Calu3 (cell line): ENCODE measurements at regions not wholly inside any gene's neighbourhood (a gene's known extent, or its start where the extent isn't known, plus 50 kb on each side); places are given as distances from the start of the nearest gene placed in this dataset.

Experiments
- BruUV-seq: library from RNA; stranded (reverse); fragments of 400-500 nt; replicated peaks from 2 replicates; lab custom pipeline; 2021; lab: Mats Ljungman, UMichigan
- CTCF ChIA-PET: fragments of 300-600 bp; sonication (Branson Sonifier 250); formaldehyde crosslinking; loops from one replicate; lab custom pipeline; 2022; ENCODE audit warnings: antibody characterized with exemption; lab: Charles Lee
- DNase-seq: peaks from one replicate; pipeline ENCODE4 v3.0.0; 2022
- H3K27ac Mint-ChIP-seq: one replicate; pipeline ENCODE4 v1.8.0; 2022; ENCODE audit warnings: mixed read lengths; ENCODE audit not compliant: unreplicated experiment
- H3K27me3 Mint-ChIP-seq: one replicate; pipeline ENCODE4 v1.8.0; 2022; ENCODE audit warnings: mixed read lengths; ENCODE audit not compliant: unreplicated experiment
- H3K36me3 Mint-ChIP-seq: one replicate; pipeline ENCODE4 v1.8.0; 2022; ENCODE audit warnings: mild to moderate bottlenecking, moderate library complexity, mixed read lengths; ENCODE audit not compliant: insufficient read depth, unreplicated experiment
- H3K4me1 Mint-ChIP-seq: one replicate; pipeline ENCODE4 v1.8.0; 2022; ENCODE audit warnings: mild to moderate bottlenecking, low read depth, mixed read lengths; ENCODE audit not compliant: unreplicated experiment
- H3K4me3 Mint-ChIP-seq: one replicate; pipeline ENCODE4 v1.8.0; 2022; ENCODE audit warnings: mild to moderate bottlenecking, low read depth, moderate library complexity, mixed read lengths; ENCODE audit not compliant: unreplicated experiment
- H3K9me3 Mint-ChIP-seq: one replicate; pipeline ENCODE4 v1.8.0; 2022; ENCODE audit warnings: low read depth, mixed read lengths; ENCODE audit not compliant: unreplicated experiment
- CTCF ChIP-seq: fragments of 200-600 bp; IDR thresholded peaks from one replicate; pipeline ENCODE4 v1.8.0; 2022; ENCODE audit warnings: antibody characterized with exemption; ENCODE audit not compliant: unreplicated experiment
- intact Hi-C: fragments of 100-400 bp; cut with micrococcal nuclease; formaldehyde crosslinking; loops from one replicate; pipeline ENCODE4 v1.10.0; 2022; ENCODE audit not compliant: unreplicated experiment

GRCh38 chr7:116401711-116402110, 97.8 kb upstream of the CAV2 start:
- no peak for TF ChIP-seq CTCF

GRCh38 chr7:116403265-116403664, 96.3 kb upstream of the CAV2 start:
- Mint-ChIP-seq H3K27me3 (no peaks in the 10 kb centered on the region), H3K4me1 (no peaks in the 10 kb centered on the region), H3K4me3 (no peak overlapping the region), H3K36me3 (no peaks in the 10 kb centered on the region), H3K27ac (no peak overlapping the region), H3K9me3 (no peaks in the 10 kb centered on the region)
- BruUV-seq, result no TSS peak
- CTCF ChIA-PET, result no interaction called here
- intact Hi-C loops, result no loop called here
- no peak for TF ChIP-seq CTCF
- no peak for DNase-seq

More at GRCh38 chr7:116401711-116402110, 97.8 kb upstream of the CAV2 start:
- DNase-seq, result no peak
- Mint-ChIP-seq H3K36me3 (no peaks in the 10 kb centered on the region), H3K4me3 (no peak overlapping the region), H3K27me3 (no peaks in the 10 kb centered on the region), H3K27ac (no peak overlapping the region), H3K9me3 (no peaks in the 10 kb centered on the region), H3K4me1 (peaks cover 8% of the 10 kb centered on the region)
- intact Hi-C loops, result no loop called here
- no TSS peak for BruUV-seq
- CTCF ChIA-PET, result no interaction called here

GRCh38 chr7:116404389-116404788, 95.1 kb upstream of the CAV2 start:
- no peak for DNase-seq
- H3K27me3 Mint-ChIP-seq, result no peaks in the 10 kb centered on the region
- TF ChIP-seq CTCF, result no peak
- no peak overlapping the region for H3K27ac Mint-ChIP-seq
- CTCF ChIA-PET, result no interaction called here
- H3K36me3 Mint-ChIP-seq, result no peaks in the 10 kb centered on the region
- intact Hi-C loops, result no loop called here
- no TSS peak for BruUV-seq
- H3K4me1 Mint-ChIP-seq, result no peaks in the 10 kb centered on the region
- H3K9me3 Mint-ChIP-seq, result no peaks in the 10 kb centered on the region
- no peak overlapping the region for H3K4me3 Mint-ChIP-seq

- Mint-ChIP-seq H3K4me3 (no peak overlapping the region), H3K4me1 (no peaks in the 10 kb centered on the region), H3K36me3 (no peaks in the 10 kb centered on the region), H3K9me3 (peaks cover 2% of the 10 kb centered on the region), H3K27me3 (no peaks in the 10 kb centered on the region), H3K27ac (no peak overlapping the region)
- no peak for TF ChIP-seq CTCF
- BruUV-seq, result no TSS peak
- intact Hi-C loops, result no loop called here
- CTCF ChIA-PET, result no interaction called here
- DNase-seq, result no peak
Measured at GRCh38 chr7:116405810-116406209, 93.7 kb upstream of the CAV2 start.
